ENCODE measurements at regions not wholly inside any gene's neighbourhood (a gene's known extent, or its start where the extent isn't known, plus 50 kb on each side); places are given as distances from the start of the nearest gene placed in this dataset.
"Not testable (repeated sequence)": the region's sequence is repeated elsewhere in the genome, so short reads cannot be mapped to it uniquely, and the experiment has no call there.

GRCh38 chr16:65312795-65313194 lies 190.9 kb upstream of the CDH11 start:
- no peak overlapping the region for H3K4me3 ChIP-seq (ENCODE audit: low read depth, low read length)
- peak; percentile 12 for DNase-seq (ENCODE audit: low read depth)
- TF ChIP-seq CTCF (IDR thresholded peaks at IDR 0.05; ENCODE audit: low read depth, low read length, missing control alignments), result no peak
- in situ Hi-C loops (cut with HindIII; ENCODE audit: low sequenced_read_pairs), result no loop called here

DNA sequence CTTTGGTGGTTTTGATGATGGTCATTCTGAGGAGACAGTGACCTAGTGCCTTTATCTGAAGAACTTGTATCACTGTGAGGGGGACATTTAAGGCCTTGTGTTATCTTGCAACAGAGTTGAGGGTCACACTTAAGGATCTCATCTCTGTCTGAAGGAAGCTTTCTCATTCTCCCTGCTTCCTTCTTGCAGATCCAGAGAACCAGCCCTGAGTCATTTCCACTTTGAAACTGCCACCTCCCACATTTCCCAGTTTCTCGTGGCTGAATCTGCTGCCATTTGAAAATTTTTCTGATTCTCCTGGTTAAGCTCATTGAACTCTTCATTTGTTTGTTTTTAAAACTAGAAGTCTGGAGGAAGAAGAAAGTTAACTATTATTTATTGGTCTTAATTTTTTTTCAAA lies 190.2 kb upstream of the CDH11 start:
- no peak overlapping the region for H3K4me3 ChIP-seq (ENCODE audit: low read depth, low read length)
- TF ChIP-seq CTCF (IDR thresholded peaks at IDR 0.05; ENCODE audit: low read depth, low read length, missing control alignments), result no peak
- DNase-seq (ENCODE audit: low read depth), result no peak
- in situ Hi-C loops (cut with HindIII; ENCODE audit: low sequenced_read_pairs), result no loop called here

GRCh38 chr16:65310491-65310890 lies 188.6 kb upstream of the CDH11 start:
- H3K4me3 ChIP-seq (ENCODE audit: low read depth, low read length); in situ Hi-C loops (cut with HindIII; ENCODE audit: low sequenced_read_pairs); DNase-seq (ENCODE audit: low read depth): not testable (repeated sequence)

- no peak for TF ChIP-seq CTCF (IDR thresholded peaks at IDR 0.05; ENCODE audit: low read depth, low read length, missing control alignments)
- H3K4me3 ChIP-seq (ENCODE audit: low read depth, low read length), result no peak overlapping the region
- no peak for DNase-seq (ENCODE audit: low read depth)
- in situ Hi-C loops (cut with HindIII; ENCODE audit: low sequenced_read_pairs), result no loop called here
Measured at GRCh38 chr16:65309354-65309753, 187.5 kb upstream of the CDH11 start.

GRCh38 chr16:65308506-65308905 lies 186.6 kb upstream of the CDH11 start:
- no peak overlapping the region for H3K4me3 ChIP-seq (ENCODE audit: low read depth, low read length)
- DNase-seq (ENCODE audit: low read depth), result no peak
- in situ Hi-C loops (cut with HindIII; ENCODE audit: low sequenced_read_pairs), result no loop called here
- no peak for TF ChIP-seq CTCF (IDR thresholded peaks at IDR 0.05; ENCODE audit: low read depth, low read length, missing control alignments)

- in situ Hi-C loops (cut with HindIII; ENCODE audit: low sequenced_read_pairs), result no loop called here
- no peak overlapping the region for H3K4me3 ChIP-seq (ENCODE audit: low read depth, low read length)
- no peak for TF ChIP-seq CTCF (IDR thresholded peaks at IDR 0.05; ENCODE audit: low read depth, low read length, missing control alignments)
- DNase-seq (ENCODE audit: low read depth), result no peak
Measured at GRCh38 chr16:65307286-65307685, 185.4 kb upstream of the CDH11 start.

GRCh38 chr16:65306722-65307121 lies 184.9 kb upstream of the CDH11 start:
- no peak for TF ChIP-seq CTCF (IDR thresholded peaks at IDR 0.05; ENCODE audit: low read depth, low read length, missing control alignments)
- H3K4me3 ChIP-seq (ENCODE audit: low read depth, low read length), result no peak overlapping the region
- no peak for DNase-seq (ENCODE audit: low read depth)
- in situ Hi-C loops (cut with HindIII; ENCODE audit: low sequenced_read_pairs), result no loop called here

Measured in astrocyte of the cerebellum (primary cell).